ENCODE measurements at regions not wholly inside any gene's neighbourhood (a gene's known extent, or its start where the extent isn't known, plus 50 kb on each side); places are given as distances from the start of the nearest gene placed in this dataset.
"Not testable (repeated sequence)": the region's sequence is repeated elsewhere in the genome, so short reads cannot be mapped to it uniquely, and the experiment has no call there.

DNA sequence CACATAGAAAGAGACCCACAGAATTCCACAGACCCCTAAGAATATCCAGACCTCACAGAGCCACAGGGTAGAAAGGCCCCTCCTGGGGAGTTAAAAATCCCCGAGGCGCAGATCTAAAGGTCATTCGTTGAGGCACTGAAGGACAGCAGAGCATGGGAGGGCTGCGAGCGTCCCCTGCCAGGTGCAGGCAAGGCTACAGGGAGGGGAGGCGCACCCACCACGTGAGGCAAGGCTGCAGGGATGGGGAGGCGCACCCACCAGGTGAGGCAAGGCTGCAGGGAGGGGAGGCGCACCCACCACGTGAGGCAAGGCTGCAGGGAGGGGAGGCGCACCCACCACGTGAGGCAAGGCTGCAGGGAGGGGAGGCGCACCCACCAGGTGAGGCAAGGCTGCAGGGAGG is 785.6 kb upstream of the FRG1 start:
- dilution Hi-C loops (cut with HindIII; ENCODE audit: low sequenced_read_pairs, unreplicated experiment); H2AFZ ChIP-seq (replicated peaks; ENCODE audit: low read length, poor library complexity); H3K4me1 ChIP-seq (ENCODE audit: control insufficient read depth, insufficient read depth, low read length); H3K27me3 ChIP-seq (ENCODE audit: control insufficient read depth, insufficient read depth, low read length); H2BK15ac ChIP-seq (ENCODE audit: low read depth, low read length); CTCF ChIA-PET; H2BK120ac ChIP-seq (ENCODE audit: low read depth, low read length); H3K56ac ChIP-seq (ENCODE audit: extremely low read depth, insufficient read depth, low read length); H4K8ac ChIP-seq (ENCODE audit: low read depth in 2 of 2, low read length in 2 of 2); in situ Hi-C loops (cut with MboI; ENCODE audit: low sequenced_read_pairs); H3K36me3 ChIP-seq (ENCODE audit: control insufficient read depth, insufficient read depth, low read length); H3K18ac ChIP-seq (ENCODE audit: low read depth, low read length); H3K79me1 ChIP-seq (ENCODE audit: low read depth in 1 of 2, low read length in 2 of 2); H4K91ac ChIP-seq (ENCODE audit: insufficient read depth, low read depth, low read length); H3K9me3 ChIP-seq (ENCODE audit: control insufficient read depth, insufficient read depth, low read length); BruUV-seq (replicated peaks); H3K14ac ChIP-seq (replicated peaks; ENCODE audit: low read depth, low read length); H3K9me1 ChIP-seq (ENCODE audit: insufficient read depth, low read length); DNase-seq; intact Hi-C loops (cut with micrococcal nuclease); H3K4me2 ChIP-seq (ENCODE audit: low read depth, low read length); H4K5ac ChIP-seq (ENCODE audit: low read depth, low read length); H3K4ac ChIP-seq (ENCODE audit: low read depth, low read length); ATAC-seq (ENCODE audit: low read depth); H4K20me1 ChIP-seq (ENCODE audit: insufficient read depth, low read length); H3K4me3 ChIP-seq (ENCODE audit: insufficient read depth, low read depth, low read length); H2AK9ac ChIP-seq (replicated peaks; ENCODE audit: low read depth, low read length, poor library complexity); H2BK5ac ChIP-seq (ENCODE audit: low read depth, low read length, poor library complexity, severe bottlenecking); H3K23ac ChIP-seq (ENCODE audit: low read depth, low read length); POLR2A ChIA-PET (ENCODE audit: unreplicated experiment); H2BK20ac ChIP-seq (ENCODE audit: low read depth, low read length); H2AK5ac ChIP-seq (ENCODE audit: low read depth, low read length); H3K27ac ChIP-seq (ENCODE audit: insufficient read depth, low read length); H3K9ac ChIP-seq (ENCODE audit: low read depth, low read length): not testable (repeated sequence)
- 60% methylated on average over 2 of the region's 13 CpGs; no CpG with 5 or more reads in 1 of the 2 experiments for WGBS, 2 experiments (ENCODE audit: extremely low coverage in 2 of 2, insufficient read length in 1 of 2)

All from IMR-90 (cell line).